Calu3 (cell line): ENCODE measurements at regions not wholly inside any gene's neighbourhood (a gene's known extent, or its start where the extent isn't known, plus 50 kb on each side); places are given as distances from the start of the nearest gene placed in this dataset.

Source experiments
- BruUV-seq: library from RNA; stranded (reverse); fragments of 400-500 nt; replicated peaks from 2 replicates; lab custom pipeline; 2021; lab: Mats Ljungman, UMichigan
- CTCF ChIA-PET: fragments of 300-600 bp; sonication (Branson Sonifier 250); formaldehyde crosslinking; loops from one replicate; lab custom pipeline; 2022; ENCODE audit warnings: antibody characterized with exemption; lab: Charles Lee
- DNase-seq: peaks from one replicate; pipeline ENCODE4 v3.0.0; 2022
- H3K27ac Mint-ChIP-seq: one replicate; pipeline ENCODE4 v1.8.0; 2022; ENCODE audit warnings: mixed read lengths; ENCODE audit not compliant: unreplicated experiment
- H3K27me3 Mint-ChIP-seq: one replicate; pipeline ENCODE4 v1.8.0; 2022; ENCODE audit warnings: mixed read lengths; ENCODE audit not compliant: unreplicated experiment
- H3K36me3 Mint-ChIP-seq: one replicate; pipeline ENCODE4 v1.8.0; 2022; ENCODE audit warnings: mild to moderate bottlenecking, moderate library complexity, mixed read lengths; ENCODE audit not compliant: insufficient read depth, unreplicated experiment
- H3K4me1 Mint-ChIP-seq: one replicate; pipeline ENCODE4 v1.8.0; 2022; ENCODE audit warnings: mild to moderate bottlenecking, low read depth, mixed read lengths; ENCODE audit not compliant: unreplicated experiment
- H3K4me3 Mint-ChIP-seq: one replicate; pipeline ENCODE4 v1.8.0; 2022; ENCODE audit warnings: mild to moderate bottlenecking, low read depth, moderate library complexity, mixed read lengths; ENCODE audit not compliant: unreplicated experiment
- H3K9me3 Mint-ChIP-seq: one replicate; pipeline ENCODE4 v1.8.0; 2022; ENCODE audit warnings: low read depth, mixed read lengths; ENCODE audit not compliant: unreplicated experiment
- intact Hi-C: fragments of 100-400 bp; cut with micrococcal nuclease; formaldehyde crosslinking; loops from one replicate; pipeline ENCODE4 v1.10.0; 2022; ENCODE audit not compliant: unreplicated experiment
- TF ChIP-seq, protein P1 (sequence below): fragments of 200-600 bp; IDR thresholded peaks from one replicate; pipeline ENCODE4 v1.8.0; 2022; ENCODE audit warnings: antibody characterized with exemption; ENCODE audit not compliant: unreplicated experiment

- intact Hi-C loops = no loop called here
- TF ChIP-seq, protein P1, sequence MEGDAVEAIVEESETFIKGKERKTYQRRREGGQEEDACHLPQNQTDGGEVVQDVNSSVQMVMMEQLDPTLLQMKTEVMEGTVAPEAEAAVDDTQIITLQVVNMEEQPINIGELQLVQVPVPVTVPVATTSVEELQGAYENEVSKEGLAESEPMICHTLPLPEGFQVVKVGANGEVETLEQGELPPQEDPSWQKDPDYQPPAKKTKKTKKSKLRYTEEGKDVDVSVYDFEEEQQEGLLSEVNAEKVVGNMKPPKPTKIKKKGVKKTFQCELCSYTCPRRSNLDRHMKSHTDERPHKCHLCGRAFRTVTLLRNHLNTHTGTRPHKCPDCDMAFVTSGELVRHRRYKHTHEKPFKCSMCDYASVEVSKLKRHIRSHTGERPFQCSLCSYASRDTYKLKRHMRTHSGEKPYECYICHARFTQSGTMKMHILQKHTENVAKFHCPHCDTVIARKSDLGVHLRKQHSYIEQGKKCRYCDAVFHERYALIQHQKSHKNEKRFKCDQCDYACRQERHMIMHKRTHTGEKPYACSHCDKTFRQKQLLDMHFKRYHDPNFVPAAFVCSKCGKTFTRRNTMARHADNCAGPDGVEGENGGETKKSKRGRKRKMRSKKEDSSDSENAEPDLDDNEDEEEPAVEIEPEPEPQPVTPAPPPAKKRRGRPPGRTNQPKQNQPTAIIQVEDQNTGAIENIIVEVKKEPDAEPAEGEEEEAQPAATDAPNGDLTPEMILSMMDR = no peak
- H3K27me3 Mint-ChIP-seq = no peaks in the 10 kb centered on the region
- H3K36me3 Mint-ChIP-seq = peaks cover 5% of the 10 kb centered on the region
- H3K4me1 Mint-ChIP-seq = no peaks in the 10 kb centered on the region
- BruUV-seq = no TSS peak
- CTCF ChIA-PET = no interaction called here
- H3K4me3 Mint-ChIP-seq = no peak overlapping the region
- DNase-seq = no peak
- no peak overlapping the region for H3K27ac Mint-ChIP-seq
- peaks cover 3% of the 10 kb centered on the region for H3K9me3 Mint-ChIP-seq
Measured at GRCh38 chr6:139847457-139847813, 473.0 kb upstream of the CITED2 start.

GRCh38 chr6:139846538-139847456, 472.3 kb upstream of the CITED2 start:
- Mint-ChIP-seq H3K27ac (no peak overlapping the region), H3K9me3 (peaks cover 3% of the 10 kb centered on the region), H3K36me3 (peaks cover 5% of the 10 kb centered on the region), H3K4me3 (no peak overlapping the region), H3K27me3 (no peaks in the 10 kb centered on the region), H3K4me1 (no peaks in the 10 kb centered on the region)
- intact Hi-C loops = no loop called here
- CTCF ChIA-PET = no interaction called here
- no TSS peak for BruUV-seq
- no peak for DNase-seq
- TF ChIP-seq, protein P1 = no peak

GRCh38 chr6:139844907-139845306, 470.5 kb upstream of the CITED2 start:
- intact Hi-C loops = no loop called here
- TF ChIP-seq, protein P1 = no peak
- CTCF ChIA-PET = no interaction called here
- Mint-ChIP-seq H3K4me1 (no peaks in the 10 kb centered on the region), H3K9me3 (peaks cover 3% of the 10 kb centered on the region), H3K27me3 (no peaks in the 10 kb centered on the region), H3K36me3 (peaks cover under 1% of the 10 kb centered on the region), H3K27ac (no peak overlapping the region), H3K4me3 (no peak overlapping the region)
- no peak for DNase-seq
- no TSS peak for BruUV-seq

DNA sequence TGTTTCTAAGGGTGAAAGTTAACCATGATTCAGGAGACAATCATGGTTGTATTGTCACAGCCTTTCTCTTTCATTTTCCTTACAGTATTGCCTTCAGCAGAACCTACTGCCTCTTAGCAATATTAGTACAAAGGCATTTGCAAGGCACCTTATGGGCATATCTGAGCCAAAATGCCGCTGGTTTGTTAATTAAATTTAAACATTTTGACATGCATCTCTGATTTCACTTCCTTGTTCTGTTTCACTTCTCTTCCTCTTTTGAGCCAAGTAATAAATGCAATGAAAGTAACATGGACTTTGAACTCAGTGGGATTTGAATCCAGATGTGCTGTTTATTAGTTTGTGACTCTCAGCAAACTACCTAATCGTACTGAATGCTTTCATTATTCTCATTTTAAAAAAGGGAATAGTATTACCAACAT, 467.4 kb upstream of the CITED2 start:
- H3K4me3 Mint-ChIP-seq = no peak overlapping the region
- no TSS peak for BruUV-seq
- peaks cover 3% of the 10 kb centered on the region for H3K9me3 Mint-ChIP-seq
- DNase-seq = no peak
- no peak overlapping the region for H3K27ac Mint-ChIP-seq
- H3K36me3 Mint-ChIP-seq = no peaks in the 10 kb centered on the region
- CTCF ChIA-PET = no interaction called here
- no peaks in the 10 kb centered on the region for H3K4me1 Mint-ChIP-seq
- TF ChIP-seq, protein P1 = no peak
- intact Hi-C loops = no loop called here
- no peaks in the 10 kb centered on the region for H3K27me3 Mint-ChIP-seq
